KMS-11 (cell line): ENCODE measurements at regions not wholly inside any gene's neighbourhood (a gene's known extent, or its start where the extent isn't known, plus 50 kb on each side); places are given as distances from the start of the nearest gene placed in this dataset.

ENCODE experiments used
- H2AFZ ChIP-seq: fragments of 200-600 bp; sonication (generic); 2 replicates; pipeline ENCODE4 v1.6.1; 2016; ENCODE audit warnings: antibody characterized with exemption, mixed run types, low read depth
- H3K27ac ChIP-seq: fragments of 200-600 bp; sonication (generic); 2 replicates; pipeline ENCODE4 v1.6.1; 2016; ENCODE audit warnings: mild to moderate bottlenecking, mixed run types
- H3K27me3 ChIP-seq: fragments of 200-600 bp; sonication (generic); 2 replicates; pipeline ENCODE4 v1.6.1; 2017; ENCODE audit warnings: mild to moderate bottlenecking, low read depth, mixed run types, moderate library complexity; ENCODE audit not compliant: insufficient read depth
- H3K36me3 ChIP-seq: fragments of 200-600 bp; sonication (generic); 2 replicates; pipeline ENCODE4 v1.6.1; 2017; ENCODE audit warnings: mild to moderate bottlenecking, mixed run types; ENCODE audit not compliant: insufficient read depth
- H3K4me1 ChIP-seq: fragments of 200-600 bp; sonication (generic); 2 replicates; pipeline ENCODE4 v1.6.1; 2016; ENCODE audit warnings: mild to moderate bottlenecking, low read depth, mixed run types; ENCODE audit not compliant: poor library complexity, severe bottlenecking
- H3K4me2 ChIP-seq: fragments of 200-600 bp; sonication (generic); 2 replicates; pipeline ENCODE4 v1.7.0; 2016; ENCODE audit warnings: mild to moderate bottlenecking, mixed run types
- H3K4me3 ChIP-seq: fragments of 200-600 bp; sonication (generic); IDR thresholded peaks from 2 replicates; pipeline ENCODE4 v1.6.1; 2017; ENCODE audit warnings: low read depth, low read length, mixed read lengths; ENCODE audit not compliant: insufficient read depth
- H3K79me2 ChIP-seq: fragments of 200-600 bp; sonication (generic); 2 replicates; pipeline ENCODE4 v1.6.1; 2016; ENCODE audit warnings: low read depth, mixed run types; ENCODE audit not compliant: insufficient read depth
- H3K9ac ChIP-seq: fragments of 200-600 bp; sonication (generic); 2 replicates; pipeline ENCODE4 v1.6.1; 2016; ENCODE audit warnings: mild to moderate bottlenecking, mixed run types
- H4K20me1 ChIP-seq: fragments of 200-600 bp; sonication (generic); 2 replicates; pipeline ENCODE4 v1.6.1; 2016; ENCODE audit warnings: mild to moderate bottlenecking, mixed run types; ENCODE audit not compliant: insufficient read depth
- TF ChIP-seq, protein P1 (sequence below): fragments of 200-600 bp; sonication (generic); conservative IDR thresholded peaks from 2 replicates; pipeline ENCODE4 v1.6.1; 2017; ENCODE audit warnings: low read depth, mild to moderate bottlenecking, antibody characterized with exemption, low read length, moderate library complexity, mixed read lengths

DNA sequence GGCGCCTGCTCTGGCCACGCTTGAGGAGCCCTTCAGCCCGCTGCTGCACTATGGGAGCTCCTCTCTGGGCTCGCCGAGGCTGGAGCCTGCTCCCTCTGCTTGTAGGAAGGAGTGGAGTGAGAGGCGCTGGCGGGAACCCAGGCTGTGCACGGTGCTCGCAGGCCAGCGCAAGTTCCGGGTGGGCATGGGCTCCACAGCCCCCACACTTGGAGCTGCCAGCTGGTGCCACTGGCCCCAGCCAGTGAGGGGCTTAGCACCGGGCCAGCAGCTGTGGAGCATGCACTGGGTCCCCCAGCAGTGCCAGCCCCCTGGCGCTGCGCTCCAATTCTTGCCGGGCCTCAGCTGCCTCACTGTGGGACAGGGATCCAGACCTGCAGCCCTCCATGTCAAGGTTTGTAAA is 122.1 kb upstream of the CD180 start:
- no peaks in the 10 kb centered on the region for H3K4me1 ChIP-seq
- H3K79me2 ChIP-seq: no peaks in the 10 kb centered on the region
- no peak overlapping the region for H3K4me3 ChIP-seq
- TF ChIP-seq, protein P1, sequence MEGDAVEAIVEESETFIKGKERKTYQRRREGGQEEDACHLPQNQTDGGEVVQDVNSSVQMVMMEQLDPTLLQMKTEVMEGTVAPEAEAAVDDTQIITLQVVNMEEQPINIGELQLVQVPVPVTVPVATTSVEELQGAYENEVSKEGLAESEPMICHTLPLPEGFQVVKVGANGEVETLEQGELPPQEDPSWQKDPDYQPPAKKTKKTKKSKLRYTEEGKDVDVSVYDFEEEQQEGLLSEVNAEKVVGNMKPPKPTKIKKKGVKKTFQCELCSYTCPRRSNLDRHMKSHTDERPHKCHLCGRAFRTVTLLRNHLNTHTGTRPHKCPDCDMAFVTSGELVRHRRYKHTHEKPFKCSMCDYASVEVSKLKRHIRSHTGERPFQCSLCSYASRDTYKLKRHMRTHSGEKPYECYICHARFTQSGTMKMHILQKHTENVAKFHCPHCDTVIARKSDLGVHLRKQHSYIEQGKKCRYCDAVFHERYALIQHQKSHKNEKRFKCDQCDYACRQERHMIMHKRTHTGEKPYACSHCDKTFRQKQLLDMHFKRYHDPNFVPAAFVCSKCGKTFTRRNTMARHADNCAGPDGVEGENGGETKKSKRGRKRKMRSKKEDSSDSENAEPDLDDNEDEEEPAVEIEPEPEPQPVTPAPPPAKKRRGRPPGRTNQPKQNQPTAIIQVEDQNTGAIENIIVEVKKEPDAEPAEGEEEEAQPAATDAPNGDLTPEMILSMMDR: no peak
- H3K27ac ChIP-seq: no peak overlapping the region
- H3K36me3 ChIP-seq: no peaks in the 10 kb centered on the region
- H2AFZ ChIP-seq: no peak overlapping the region
- H3K4me2 ChIP-seq: no peak overlapping the region
- H4K20me1 ChIP-seq: no peaks in the 10 kb centered on the region
- H3K9ac ChIP-seq: no peak overlapping the region
- no peaks in the 10 kb centered on the region for H3K27me3 ChIP-seq

DNA sequence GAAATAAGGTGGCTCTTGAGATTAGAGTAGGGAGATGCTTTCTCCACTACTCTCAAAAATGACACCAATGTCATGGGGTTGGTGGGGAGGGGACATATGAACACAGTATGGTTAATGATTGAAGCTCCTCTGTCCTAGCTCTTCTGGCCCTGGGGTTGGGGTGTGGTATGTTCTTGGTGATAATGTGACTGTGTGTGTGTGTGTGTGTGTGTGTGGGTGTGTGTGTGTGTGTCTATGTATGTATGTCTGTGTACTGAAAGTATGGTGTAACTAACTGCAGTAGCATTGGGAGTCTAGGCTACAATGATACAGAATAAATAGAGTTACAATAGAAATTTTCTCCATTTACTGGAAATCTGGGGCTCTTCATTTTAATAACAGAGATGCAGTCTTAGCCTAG is 121.0 kb upstream of the CD180 start:
- Histone ChIP-seq H3K79me2 (no peaks in the 10 kb centered on the region), H3K27ac (no peak overlapping the region), H3K27me3 (no peaks in the 10 kb centered on the region), H3K4me3 (no peak overlapping the region), H3K4me1 (no peaks in the 10 kb centered on the region), H4K20me1 (no peaks in the 10 kb centered on the region), H3K36me3 (no peaks in the 10 kb centered on the region), H3K4me2 (no peak overlapping the region), H2AFZ (no peak overlapping the region), H3K9ac (no peak overlapping the region)
- TF ChIP-seq, protein P1: no peak

DNA sequence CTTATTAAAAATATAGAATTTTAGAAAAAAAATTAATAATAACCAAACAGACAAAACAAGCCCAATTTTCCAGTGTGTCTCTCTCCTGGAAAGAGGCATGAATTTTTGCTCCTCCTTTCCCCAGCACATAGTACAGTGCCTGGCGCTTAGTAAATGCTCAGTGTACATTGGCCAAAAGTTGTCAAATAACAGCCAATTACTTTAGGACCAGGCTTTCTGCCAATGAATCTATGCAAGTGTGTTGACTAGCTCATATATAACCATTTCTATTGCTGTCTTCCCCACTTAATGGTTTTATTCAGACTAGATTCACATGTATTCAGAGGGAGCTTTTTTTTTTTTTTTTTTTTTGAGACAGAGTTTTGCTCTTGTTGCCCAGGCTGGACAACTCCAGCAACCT is 120.1 kb upstream of the CD180 start:
- H2AFZ ChIP-seq: no peak overlapping the region
- TF ChIP-seq, protein P1: no peak
- no peaks in the 10 kb centered on the region for H3K79me2 ChIP-seq
- no peaks in the 10 kb centered on the region for H4K20me1 ChIP-seq
- no peaks in the 10 kb centered on the region for H3K36me3 ChIP-seq
- no peak overlapping the region for H3K4me2 ChIP-seq
- H3K27ac ChIP-seq: no peak overlapping the region
- H3K27me3 ChIP-seq: no peaks in the 10 kb centered on the region
- H3K4me3 ChIP-seq: no peak overlapping the region
- no peak overlapping the region for H3K9ac ChIP-seq
- H3K4me1 ChIP-seq: no peaks in the 10 kb centered on the region

DNA sequence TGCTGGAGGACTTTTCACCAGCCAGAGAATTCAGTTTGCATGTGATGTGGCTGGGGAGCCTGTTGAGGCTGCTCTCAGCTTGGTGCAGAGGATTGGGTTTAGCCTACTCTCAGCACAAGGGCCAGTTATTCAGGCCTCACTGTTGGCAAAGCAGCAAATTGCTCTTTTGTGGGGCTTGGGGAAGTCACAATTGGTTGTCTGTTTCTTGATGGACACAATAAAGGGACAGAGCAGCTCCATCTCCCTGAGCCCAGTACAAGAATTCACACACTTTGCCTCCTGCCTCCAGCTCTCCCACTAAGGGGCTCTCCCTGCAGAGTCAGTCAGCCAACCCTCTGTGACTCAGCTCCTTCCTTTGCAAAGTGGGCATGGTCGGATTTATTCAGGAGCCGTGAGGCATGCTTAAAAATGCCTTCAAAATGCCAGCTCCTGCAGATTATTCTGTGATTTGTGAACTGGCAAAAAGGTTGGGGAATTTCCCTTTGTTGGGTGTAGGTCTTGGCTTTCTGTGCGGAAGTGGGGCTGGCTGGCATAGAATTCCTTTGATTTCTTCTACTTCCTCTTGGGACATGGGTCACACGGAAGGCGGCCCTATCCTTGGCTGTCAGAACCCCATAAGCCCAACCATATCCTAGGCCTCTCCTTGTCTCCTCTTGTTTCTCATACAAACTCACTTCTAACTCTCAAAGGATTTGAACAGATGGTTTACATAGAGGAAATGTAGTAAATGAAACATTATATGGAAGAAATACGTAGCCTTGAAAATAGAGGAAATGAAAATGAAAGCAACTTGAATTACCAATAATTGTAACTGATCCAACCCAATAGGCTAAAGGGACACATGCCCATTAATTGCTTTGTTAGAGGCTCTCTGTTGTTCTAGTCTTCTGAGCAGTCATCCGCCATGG is 118.7 kb upstream of the CD180 start:
- H3K4me3 ChIP-seq: no peak overlapping the region
- H4K20me1 ChIP-seq: no peaks in the 10 kb centered on the region
- no peaks in the 10 kb centered on the region for H3K4me1 ChIP-seq
- H3K36me3 ChIP-seq: no peaks in the 10 kb centered on the region
- no peak overlapping the region for H3K4me2 ChIP-seq
- H3K27me3 ChIP-seq: no peaks in the 10 kb centered on the region
- no peak overlapping the region for H3K27ac ChIP-seq
- H2AFZ ChIP-seq: no peak overlapping the region
- H3K79me2 ChIP-seq: no peaks in the 10 kb centered on the region
- TF ChIP-seq, protein P1: no peak
- no peak overlapping the region for H3K9ac ChIP-seq
